Uterus (tissue), 3 donors: ENCODE measurements at regions not wholly inside any gene's neighbourhood (a gene's known extent, or its start where the extent isn't known, plus 50 kb on each side); places are given as distances from the start of the nearest gene placed in this dataset.

ENCODE experiments used
- DNase-seq, 2 donors: peaks; one replicate each; pipeline ENCODE4 v3.0.0-alpha.2; 2019 to 2020
- H3K27ac ChIP-seq, 2 donors: fragments of 200-600 bp; sonication (generic); 1 replicate in 1 of 2; 2 replicates in 1 of 2; pipeline ENCODE4 v1.5.1; 2016 to 2018
- H3K27me3 ChIP-seq, 2 donors: fragments of 200-600 bp; sonication (generic); one replicate each; pipeline ENCODE4 v1.5.1; 2018 to 2019; ENCODE audit warnings: control low read depth in 1 of 2
- H3K36me3 ChIP-seq, 2 donors: fragments of 200-600 bp; sonication (generic); one replicate each; pipeline ENCODE4 v1.5.1; 2019; ENCODE audit warnings: control low read depth in 1 of 2
- H3K4me1 ChIP-seq, 2 donors: fragments of 200-600 bp; sonication (generic); one replicate each; pipeline ENCODE4 v1.5.1; 2018 to 2019; ENCODE audit warnings: control low read depth in 1 of 2
- H3K4me3 ChIP-seq, 2 donors: fragments of 200-600 bp; sonication (generic); 1 replicate in 1 of 2; 2 replicates in 1 of 2; pipeline ENCODE4 v1.5.1; 2018 to 2019; ENCODE audit warnings: mild to moderate bottlenecking in 1 of 2
- H3K9me3 ChIP-seq, 2 donors: fragments of 200-600 bp; sonication (generic); one replicate each; pipeline ENCODE4 v1.5.1; 2019; ENCODE audit warnings: control low read depth in 1 of 2
- POLR2A ChIP-seq, 2 donors: fragments of 450-650 bp; IDR thresholded peaks; one replicate each; pipeline ENCODE4 v1.6.1; 2016; ENCODE audit warnings: antibody characterized with exemption in 2 of 2, mild to moderate bottlenecking in 1 of 2, moderate library complexity in 1 of 2
- intact Hi-C: fragments of 100-400 bp; cut with DNase I; formaldehyde crosslinking; loops from one replicate; pipeline ENCODE4 v1.15.1; 2023; ENCODE audit warnings: low total_unique reads
- TF ChIP-seq, protein P1 (sequence below), 4 experiments: fragments of 200-600 bp in 2 of 4; fragments of 450-650 bp in 2 of 4; sonication (generic) in 2 of 4; IDR thresholded peaks; one replicate each; pipeline ENCODE4 v1.5.1; 2016 to 2019; ENCODE audit warnings: antibody characterized with exemption in 4 of 4, mild to moderate bottlenecking in 2 of 4, moderate library complexity in 1 of 4
- donor health status: DM: yes; HTN: yes; CAD: no.

DNA sequence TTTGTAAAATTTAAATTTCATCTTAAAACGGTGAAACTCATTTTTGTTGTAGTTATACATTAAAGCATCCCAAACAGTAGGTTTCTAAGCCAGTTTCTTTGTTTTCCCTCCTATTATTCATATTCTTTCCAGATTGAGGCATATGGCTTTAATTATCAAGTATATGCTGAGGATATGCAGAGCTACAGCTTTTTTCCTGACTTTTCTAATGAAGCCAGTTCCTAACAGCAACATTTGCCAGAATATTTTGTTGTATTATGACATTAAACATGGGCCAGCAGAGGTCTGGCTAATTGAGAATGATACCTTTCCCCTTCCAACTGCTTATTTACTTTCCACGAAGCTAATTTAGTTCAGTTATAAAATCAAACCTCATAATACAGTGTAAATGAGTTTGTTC, 75.3 kb downstream of the SLIT2 start:
- Histone ChIP-seq H3K36me3 (no peaks in the 10 kb centered on the region), H3K27ac (no peak overlapping the region), H3K27me3 (no peaks in the 10 kb centered on the region), H3K9me3 (no peaks in the 10 kb centered on the region), H3K4me1 (no peaks in the 10 kb centered on the region), H3K4me3 (no peak overlapping the region)
- intact Hi-C loops = no loop called here
- TF ChIP-seq, protein P1, sequence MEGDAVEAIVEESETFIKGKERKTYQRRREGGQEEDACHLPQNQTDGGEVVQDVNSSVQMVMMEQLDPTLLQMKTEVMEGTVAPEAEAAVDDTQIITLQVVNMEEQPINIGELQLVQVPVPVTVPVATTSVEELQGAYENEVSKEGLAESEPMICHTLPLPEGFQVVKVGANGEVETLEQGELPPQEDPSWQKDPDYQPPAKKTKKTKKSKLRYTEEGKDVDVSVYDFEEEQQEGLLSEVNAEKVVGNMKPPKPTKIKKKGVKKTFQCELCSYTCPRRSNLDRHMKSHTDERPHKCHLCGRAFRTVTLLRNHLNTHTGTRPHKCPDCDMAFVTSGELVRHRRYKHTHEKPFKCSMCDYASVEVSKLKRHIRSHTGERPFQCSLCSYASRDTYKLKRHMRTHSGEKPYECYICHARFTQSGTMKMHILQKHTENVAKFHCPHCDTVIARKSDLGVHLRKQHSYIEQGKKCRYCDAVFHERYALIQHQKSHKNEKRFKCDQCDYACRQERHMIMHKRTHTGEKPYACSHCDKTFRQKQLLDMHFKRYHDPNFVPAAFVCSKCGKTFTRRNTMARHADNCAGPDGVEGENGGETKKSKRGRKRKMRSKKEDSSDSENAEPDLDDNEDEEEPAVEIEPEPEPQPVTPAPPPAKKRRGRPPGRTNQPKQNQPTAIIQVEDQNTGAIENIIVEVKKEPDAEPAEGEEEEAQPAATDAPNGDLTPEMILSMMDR (IDR thresholded peaks at IDR 0.05) = no peak
- TF ChIP-seq POLR2A (IDR thresholded peaks at IDR 0.05) = no peak
- DNase-seq = no peak

DNA sequence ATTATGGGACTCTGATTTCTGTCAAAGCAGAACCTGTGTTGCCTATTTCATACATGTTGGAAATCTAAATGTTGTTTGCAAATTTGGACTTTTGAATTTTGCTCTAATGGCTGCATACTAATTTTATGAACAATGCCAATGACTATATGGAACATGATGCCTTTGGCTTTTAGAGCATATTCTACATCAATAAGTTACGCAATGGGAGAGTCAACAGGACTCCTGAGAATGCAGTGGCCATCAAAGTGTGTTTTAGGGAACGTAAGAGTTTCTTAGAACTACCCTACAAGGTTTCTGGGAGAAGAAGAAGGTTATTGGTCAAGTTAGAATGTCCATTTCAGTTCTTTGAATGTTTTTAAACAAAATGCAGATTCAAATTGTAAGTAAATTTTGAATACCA, 76.1 kb downstream of the SLIT2 start:
- no peak overlapping the region for H3K27ac ChIP-seq
- intact Hi-C loops = no loop called here
- no peaks in the 10 kb centered on the region for H3K27me3 ChIP-seq
- TF ChIP-seq, protein P1 (IDR thresholded peaks at IDR 0.05) = no peak
- TF ChIP-seq POLR2A (IDR thresholded peaks at IDR 0.05) = no peak
- DNase-seq = no peak
- H3K9me3 ChIP-seq = no peaks in the 10 kb centered on the region
- H3K4me3 ChIP-seq = no peak overlapping the region
- no peaks in the 10 kb centered on the region for H3K4me1 ChIP-seq
- H3K36me3 ChIP-seq = no peaks in the 10 kb centered on the region

- Histone ChIP-seq H3K27ac (no peak overlapping the region), H3K27me3 (no peaks in the 10 kb centered on the region), H3K36me3 (no peaks in the 10 kb centered on the region), H3K9me3 (no peaks in the 10 kb centered on the region), H3K4me3 (no peak overlapping the region), H3K4me1 (peaks cover 0 to 8% of the 10 kb centered on the region in 2 donors)
- DNase-seq = no peak
- intact Hi-C loops = no loop called here
- no peak for TF ChIP-seq POLR2A (IDR thresholded peaks at IDR 0.05)
- TF ChIP-seq, protein P1 (IDR thresholded peaks at IDR 0.05) = no peak
Observed at GRCh38 chr4:20331642-20332041, 79.9 kb downstream of the SLIT2 start.

DNA sequence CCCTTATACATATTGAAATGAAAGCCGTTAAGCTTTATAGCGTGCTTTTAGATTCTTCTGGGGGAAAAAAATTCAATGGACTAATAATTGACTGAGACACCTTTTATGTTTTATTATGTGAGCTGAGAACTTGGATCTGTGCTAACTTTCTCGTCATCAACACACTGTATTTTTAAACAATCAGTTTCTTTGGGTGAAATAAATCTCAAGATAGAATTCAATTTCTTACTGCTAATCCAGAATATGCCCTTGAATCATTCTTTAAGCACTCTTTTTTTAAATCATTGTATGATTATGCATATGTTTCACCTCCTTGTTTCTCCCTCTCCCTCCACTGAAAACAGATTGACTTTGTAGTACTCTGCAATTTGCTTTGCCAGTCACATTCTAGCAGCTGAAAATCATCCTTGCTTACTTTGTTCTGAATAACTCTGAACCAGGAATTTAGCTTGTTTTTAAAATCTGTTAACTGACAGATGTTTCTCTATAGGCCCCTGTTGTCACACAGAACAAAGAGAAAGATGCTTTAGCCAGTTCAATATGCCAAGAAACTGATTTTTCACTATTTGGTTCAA, 81.5 kb downstream of the SLIT2 start:
- TF ChIP-seq, protein P1 (IDR thresholded peaks at IDR 0.05) = no peak
- no peak for TF ChIP-seq POLR2A (IDR thresholded peaks at IDR 0.05)
- H3K27me3 ChIP-seq = no peaks in the 10 kb centered on the region
- H3K4me1 ChIP-seq = peaks cover 0 to 8% of the 10 kb centered on the region in 2 donors
- H3K4me3 ChIP-seq = no peak overlapping the region
- no peak for DNase-seq
- intact Hi-C loops = no loop called here
- no peaks in the 10 kb centered on the region for H3K36me3 ChIP-seq
- no peak overlapping the region for H3K27ac ChIP-seq
- H3K9me3 ChIP-seq = no peaks in the 10 kb centered on the region

DNA sequence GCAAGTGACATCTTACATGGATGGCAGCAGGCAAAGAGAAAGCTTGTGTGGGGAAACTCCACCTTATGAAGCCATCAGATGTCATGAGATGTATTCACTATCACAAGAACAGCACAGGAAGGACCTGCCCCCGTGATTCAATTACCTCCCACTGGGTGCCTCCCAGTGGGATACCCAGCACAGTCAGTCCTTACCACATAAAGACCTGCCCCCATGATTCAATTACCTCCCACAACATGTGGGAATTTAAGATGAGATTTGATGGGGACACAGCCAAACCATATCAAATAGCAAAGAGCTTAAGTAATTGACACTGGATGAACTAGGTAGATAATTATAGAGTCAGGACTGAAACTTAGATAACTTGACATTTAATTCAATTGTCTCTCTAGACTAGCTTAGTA, 85.6 kb downstream of the SLIT2 start:
- Histone ChIP-seq H3K27me3 (no peaks in the 10 kb centered on the region), H3K4me1 (peaks cover 0 to 8% of the 10 kb centered on the region in 2 donors), H3K36me3 (no peaks in the 10 kb centered on the region), H3K9me3 (no peaks in the 10 kb centered on the region), H3K27ac (no peak overlapping the region), H3K4me3 (no peak overlapping the region)
- TF ChIP-seq POLR2A (IDR thresholded peaks at IDR 0.05) = no peak
- TF ChIP-seq, protein P1 (IDR thresholded peaks at IDR 0.05) = no peak
- intact Hi-C loops = no loop called here
- no peak for DNase-seq
